ENCODE measurements at regions not wholly inside any gene's neighbourhood (a gene's known extent, or its start where the extent isn't known, plus 50 kb on each side); places are given as distances from the start of the nearest gene placed in this dataset.

DNA sequence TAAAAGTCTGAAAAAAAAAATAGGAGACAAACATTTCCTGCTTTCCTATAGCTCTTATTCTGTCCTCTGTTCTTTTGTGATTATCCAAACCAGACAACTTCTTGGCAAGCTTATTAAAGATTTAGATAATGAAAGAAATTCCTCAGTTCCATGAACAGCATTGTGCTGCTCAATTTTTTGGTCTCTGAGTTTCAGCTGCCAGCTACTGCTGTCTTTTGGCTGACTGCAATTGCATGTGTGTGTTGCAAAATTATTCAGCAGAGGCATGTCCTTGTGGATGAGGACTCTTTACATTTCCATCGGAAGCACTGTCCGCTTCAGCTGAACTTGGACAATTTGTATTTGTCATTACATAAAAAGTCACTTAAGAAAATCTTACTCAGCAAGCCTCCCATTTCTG is 397.3 kb upstream of the RASGRP1 start:
- no peak overlapping the region for H3K4me3 ChIP-seq (replicated peaks in 1 of 3; ENCODE audit: insufficient read depth in 1 of 3, low read depth in 2 of 3, low read length in 3 of 3)
- no peaks in the 10 kb centered on the region for H3K4me1 ChIP-seq (ENCODE audit: insufficient read depth, low read length)
- no peak for FAIRE-seq
- CTCF ChIA-PET (ENCODE audit: low intra/inter-chr PET ratio, low total read pairs): no interaction called here
- DNase-seq (ENCODE audit: low spot score): no peak
- no peaks in the 10 kb centered on the region for H4K20me1 ChIP-seq (ENCODE audit: insufficient read depth, low read length)
- H2AFZ ChIP-seq (ENCODE audit: low read length): no peak overlapping the region
- in situ Hi-C loops (cut with HindIII; ENCODE audit: extremely low pct_ligation_motif_present, low pct_unique_long_range_greater_than_20kb): no loop called here
- POLR2A ChIA-PET: no interaction called here
- H3K36me3 ChIP-seq (replicated peaks in 1 of 2; ENCODE audit: control insufficient read depth in 1 of 2, insufficient read depth in 2 of 2, low read length in 2 of 2): no peaks in the 10 kb centered on the region
- no peaks in the 10 kb centered on the region for H3K27me3 ChIP-seq (ENCODE audit: control insufficient read depth in 1 of 2, insufficient read depth in 2 of 2, low read length in 2 of 2)
- H3K79me2 ChIP-seq (ENCODE audit: insufficient read depth, low read length): no peaks in the 10 kb centered on the region
- intact Hi-C loops (cut with micrococcal nuclease; ENCODE audit: unreplicated experiment): no loop called here
- no peak overlapping the region for H3K9ac ChIP-seq (ENCODE audit: insufficient read depth, low read depth, low read length)
- WGBS (ENCODE audit: low lambda C conversion rate): 88% methylated on average over 2 of the region's 2 CpGs
- BruUV-seq (replicated peaks): no TSS peak
- no peak for ATAC-seq
- TF ChIP-seq RARG (CRISPR knock-in tag; IDR thresholded peaks at IDR 0.05; ENCODE audit: low read depth): no peak
- no peaks in the 10 kb centered on the region for H3K9me3 ChIP-seq (ENCODE audit: low read length)
- H3K4me2 ChIP-seq (ENCODE audit: low read depth, low read length): no peak overlapping the region
- H3K27ac ChIP-seq (ENCODE audit: extremely low read length, insufficient read depth, low read length): no peak overlapping the region

DNA sequence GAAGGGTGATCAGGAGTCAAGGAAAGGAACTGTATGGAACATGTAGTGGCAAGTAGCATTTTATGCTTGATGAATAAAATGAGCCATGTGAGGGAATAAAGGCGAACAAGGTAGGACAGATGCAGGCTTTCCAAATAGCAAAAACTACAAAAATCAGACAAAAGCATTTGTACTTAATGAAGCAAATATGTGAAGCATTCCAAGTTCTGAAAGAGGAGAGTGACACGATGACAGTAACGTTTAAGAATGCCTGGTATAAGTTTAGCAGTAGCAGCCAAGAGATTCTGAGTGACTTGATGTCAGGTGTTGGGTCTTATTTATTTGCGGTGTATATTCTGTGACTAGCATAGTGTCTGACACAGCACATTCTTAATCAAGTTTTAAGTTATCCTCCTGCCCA is 408.2 kb upstream of the RASGRP1 start:
- TF ChIP-seq, protein P1, sequence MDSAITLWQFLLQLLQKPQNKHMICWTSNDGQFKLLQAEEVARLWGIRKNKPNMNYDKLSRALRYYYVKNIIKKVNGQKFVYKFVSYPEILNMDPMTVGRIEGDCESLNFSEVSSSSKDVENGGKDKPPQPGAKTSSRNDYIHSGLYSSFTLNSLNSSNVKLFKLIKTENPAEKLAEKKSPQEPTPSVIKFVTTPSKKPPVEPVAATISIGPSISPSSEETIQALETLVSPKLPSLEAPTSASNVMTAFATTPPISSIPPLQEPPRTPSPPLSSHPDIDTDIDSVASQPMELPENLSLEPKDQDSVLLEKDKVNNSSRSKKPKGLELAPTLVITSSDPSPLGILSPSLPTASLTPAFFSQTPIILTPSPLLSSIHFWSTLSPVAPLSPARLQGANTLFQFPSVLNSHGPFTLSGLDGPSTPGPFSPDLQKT (CRISPR knock-in tag; IDR thresholded peaks at IDR 0.05; ENCODE audit: borderline replicate concordance): no peak
- TF ChIP-seq MED1 (CRISPR knock-in tag; IDR thresholded peaks at IDR 0.05) (no peak), ZC3H4 (CRISPR knock-in tag; IDR thresholded peaks at IDR 0.05; ENCODE audit: borderline replicate concordance) (no peak)
- TF ChIP-seq, protein P2, sequence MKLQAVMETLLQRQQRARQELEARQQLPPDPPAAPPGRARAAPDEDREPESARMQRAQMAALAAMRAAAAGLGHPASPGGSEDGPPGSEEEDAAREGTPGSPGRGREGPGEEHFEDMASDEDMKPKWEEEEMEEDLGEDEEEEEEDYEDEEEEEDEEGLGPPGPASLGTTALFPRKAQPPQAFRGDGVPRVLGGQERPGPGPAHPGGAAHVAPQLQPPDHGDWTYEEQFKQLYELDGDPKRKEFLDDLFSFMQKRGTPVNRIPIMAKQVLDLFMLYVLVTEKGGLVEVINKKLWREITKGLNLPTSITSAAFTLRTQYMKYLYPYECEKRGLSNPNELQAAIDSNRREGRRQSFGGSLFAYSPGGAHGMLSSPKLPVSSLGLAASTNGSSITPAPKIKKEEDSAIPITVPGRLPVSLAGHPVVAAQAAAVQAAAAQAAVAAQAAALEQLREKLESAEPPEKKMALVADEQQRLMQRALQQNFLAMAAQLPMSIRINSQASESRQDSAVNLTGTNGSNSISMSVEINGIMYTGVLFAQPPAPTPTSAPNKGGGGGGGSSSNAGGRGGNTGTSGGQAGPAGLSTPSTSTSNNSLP (IDR thresholded peaks at IDR 0.05; ENCODE audit: low read depth, low read length): no peak
- H3K36me3 ChIP-seq (replicated peaks in 1 of 2; ENCODE audit: control insufficient read depth in 1 of 2, insufficient read depth in 2 of 2, low read length in 2 of 2): no peaks in the 10 kb centered on the region
- FAIRE-seq (no peak), ATAC-seq (no peak), DNase-seq (ENCODE audit: low spot score) (no peak)
- no peak overlapping the region for H3K4me3 ChIP-seq (replicated peaks in 1 of 3; ENCODE audit: insufficient read depth in 1 of 3, low read depth in 2 of 3, low read length in 3 of 3)
- no TSS peak for BruUV-seq (replicated peaks)
- no peaks in the 10 kb centered on the region; a peak in 1 of 5 replicates for H3K27me3 ChIP-seq (ENCODE audit: control insufficient read depth in 1 of 2, insufficient read depth in 2 of 2, low read length in 2 of 2)
- no peak overlapping the region for H3K4me2 ChIP-seq (ENCODE audit: low read depth, low read length)
- no peak overlapping the region for H2AFZ ChIP-seq (ENCODE audit: low read length)
- 36% methylated on average over 4 of the region's 4 CpGs for WGBS (ENCODE audit: low lambda C conversion rate)
- H3K9ac ChIP-seq (ENCODE audit: insufficient read depth, low read depth, low read length): no peak overlapping the region
- H3K27ac ChIP-seq (ENCODE audit: extremely low read length, insufficient read depth, low read length): no peak overlapping the region
- no peaks in the 10 kb centered on the region for H3K4me1 ChIP-seq (ENCODE audit: insufficient read depth, low read length)
- H3K79me2 ChIP-seq (ENCODE audit: insufficient read depth, low read length): no peaks in the 10 kb centered on the region
- in situ Hi-C loops (cut with HindIII; ENCODE audit: extremely low pct_ligation_motif_present, low pct_unique_long_range_greater_than_20kb) (no loop called here), intact Hi-C loops (cut with micrococcal nuclease; ENCODE audit: unreplicated experiment) (no loop called here)
- peaks cover 7% of the 10 kb centered on the region for H3K9me3 ChIP-seq (ENCODE audit: low read length)
- no peaks in the 10 kb centered on the region for H4K20me1 ChIP-seq (ENCODE audit: insufficient read depth, low read length)
- ChIA-PET CTCF (ENCODE audit: low intra/inter-chr PET ratio, low total read pairs) (no interaction called here), POLR2A (no interaction called here)
